HG03442 (cell line): ENCODE measurements at regions not wholly inside any gene's neighbourhood (a gene's known extent, or its start where the extent isn't known, plus 50 kb on each side); places are given as distances from the start of the nearest gene placed in this dataset.

ENCODE experiments used
- ATAC-seq: cut with Tn5 transposase; IDR thresholded peaks from one replicate; pipeline ENCODE4 v1.9.1; 2021; ENCODE audit warnings: mild to moderate bottlenecking, moderate library complexity; ENCODE audit not compliant: unreplicated experiment

- ATAC-seq: no peak
These were observed 413.1 kb downstream of the KCTD16 start for GRCh38 chr5:144583541-144584449.

GRCh38 chr5:144582066-144582465 is 411.4 kb downstream of the KCTD16 start:
- ATAC-seq: no peak

- ATAC-seq: no peak
These were observed 410.4 kb downstream of the KCTD16 start for GRCh38 chr5:144581044-144581443.

GRCh38 chr5:144577676-144578075 is 407.0 kb downstream of the KCTD16 start:
- ATAC-seq: no peak

GRCh38 chr5:144575736-144576135 is 405.1 kb downstream of the KCTD16 start:
- ATAC-seq: no peak

GRCh38 chr5:144567421-144567780 is 396.7 kb downstream of the KCTD16 start:
- no peak for ATAC-seq

GRCh38 chr5:144566747-144567420 is 396.2 kb downstream of the KCTD16 start:
- no peak for ATAC-seq

- ATAC-seq: no peak
These were observed 378.9 kb downstream of the KCTD16 start for GRCh38 chr5:144549580-144549979.

- no peak for ATAC-seq
These were observed 378.3 kb downstream of the KCTD16 start for GRCh38 chr5:144548936-144549335.

GRCh38 chr5:144547098-144547499 is 376.4 kb downstream of the KCTD16 start:
- ATAC-seq: no peak

- no peak for ATAC-seq
These were observed 368.2 kb downstream of the KCTD16 start for GRCh38 chr5:144538845-144539244.
